Smooth muscle cell (in vitro differentiated cells): ENCODE measurements at regions not wholly inside any gene's neighbourhood (a gene's known extent, or its start where the extent isn't known, plus 50 kb on each side); places are given as distances from the start of the nearest gene placed in this dataset.

ENCODE experiments used
- DNase-seq: peaks from one replicate; lab custom pipeline; 2025; ENCODE audit not compliant: unreplicated experiment; lab: John Stamatoyannopoulos, UW
- H2AFZ ChIP-seq: fragments of 200-600 bp; sonication (generic); 2 replicates; pipeline ENCODE4 v1.6.0; 2016; ENCODE audit warnings: antibody characterized with exemption, low read depth, mild to moderate bottlenecking
- H3F3A ChIP-seq: fragments of 200-600 bp; sonication (generic); 2 replicates; pipeline ENCODE4 v1.6.0; 2017; ENCODE audit warnings: antibody characterized with exemption, low read depth
- H3K27ac ChIP-seq: fragments of 200-600 bp; sonication (generic); 2 replicates; pipeline ENCODE4 v1.5.1; 2016; ENCODE audit warnings: low read depth, mild to moderate bottlenecking
- H3K27me3 ChIP-seq: fragments of 200-600 bp; sonication (generic); 2 replicates; pipeline ENCODE4 v1.6.1; 2016; ENCODE audit warnings: low read depth, mild to moderate bottlenecking
- H3K36me3 ChIP-seq: fragments of 200-600 bp; sonication (generic); 2 replicates; pipeline ENCODE4 v1.5.1; 2016; ENCODE audit warnings: low read depth
- H3K4me1 ChIP-seq: fragments of 200-600 bp; sonication (generic); 2 replicates; pipeline ENCODE4 v1.5.1; 2016; ENCODE audit warnings: low read depth
- H3K4me2 ChIP-seq: fragments of 200-600 bp; sonication (generic); 2 replicates; pipeline ENCODE4 v1.6.0; 2016; ENCODE audit warnings: mild to moderate bottlenecking
- H3K4me3 ChIP-seq: fragments of 200-600 bp; sonication (generic); 2 replicates; pipeline ENCODE4 v1.5.1; 2016; ENCODE audit warnings: mild to moderate bottlenecking
- H3K79me2 ChIP-seq: fragments of 200-600 bp; sonication (generic); 2 replicates; pipeline ENCODE4 v1.6.0; 2016; ENCODE audit warnings: low read depth, mild to moderate bottlenecking
- H3K9ac ChIP-seq: fragments of 200-600 bp; sonication (generic); 2 replicates; pipeline ENCODE4 v1.6.0; 2016; ENCODE audit warnings: low read depth
- H3K9me3 ChIP-seq: fragments of 200-600 bp; sonication (generic); replicated peaks from 2 replicates; pipeline ENCODE4 v1.5.1; 2016; ENCODE audit warnings: low read depth
- H4K20me1 ChIP-seq: fragments of 200-600 bp; sonication (generic); 2 replicates; pipeline ENCODE4 v1.6.0; 2016; ENCODE audit warnings: low read depth
- CTCF ChIP-seq: fragments of 200-600 bp; sonication (generic); IDR thresholded peaks from 2 replicates; pipeline ENCODE4 v1.5.1; 2017; ENCODE audit warnings: borderline replicate concordance, mild to moderate bottlenecking, antibody characterized with exemption; ENCODE audit not compliant: insufficient read depth, poor library complexity, severe bottlenecking
- WGBS: methylation state at CpG from one replicate; pipeline ENCODE4 v1.1.7; 2016; ENCODE audit warnings: low lambda C conversion rate; 5-methylcytosine and 5-hydroxymethylcytosine counted together

- Histone ChIP-seq H3K79me2 (no peaks in the 10 kb centered on the region), H3F3A (no peaks in the 10 kb centered on the region), H4K20me1 (no peaks in the 10 kb centered on the region), H3K9me3 (no peaks in the 10 kb centered on the region), H2AFZ (no peak overlapping the region), H3K27me3 (no peaks in the 10 kb centered on the region), H3K4me3 (no peak overlapping the region), H3K4me1 (no peaks in the 10 kb centered on the region), H3K4me2 (no peak overlapping the region), H3K27ac (no peak overlapping the region), H3K9ac (no peak overlapping the region), H3K36me3 (no peaks in the 10 kb centered on the region)
- no peak for TF ChIP-seq CTCF
- no peak for DNase-seq
- 67% methylated on average over 3 of the region's 3 CpGs for WGBS
Observed at GRCh38 chr13:67860315-67860714, 630.2 kb upstream of the PCDH9 start.

GRCh38 chr13:67859904-67860303, 629.8 kb upstream of the PCDH9 start:
- DNase-seq, result no peak
- Histone ChIP-seq H2AFZ (no peak overlapping the region), H3K4me1 (no peaks in the 10 kb centered on the region), H3K36me3 (no peaks in the 10 kb centered on the region), H3K79me2 (no peaks in the 10 kb centered on the region), H3K4me3 (no peak overlapping the region), H3K4me2 (no peak overlapping the region), H3K27ac (no peak overlapping the region), H3K27me3 (no peaks in the 10 kb centered on the region), H4K20me1 (no peaks in the 10 kb centered on the region), H3K9me3 (no peaks in the 10 kb centered on the region), H3K9ac (no peak overlapping the region), H3F3A (no peaks in the 10 kb centered on the region)
- 93% methylated on average over 3 of the region's 3 CpGs for WGBS
- TF ChIP-seq CTCF, result no peak

GRCh38 chr13:67857581-67858310, 627.6 kb upstream of the PCDH9 start:
- H3K79me2 ChIP-seq, result no peaks in the 10 kb centered on the region
- no peaks in the 10 kb centered on the region for H3K4me1 ChIP-seq
- no peak overlapping the region for H3K4me2 ChIP-seq
- H3K36me3 ChIP-seq, result no peaks in the 10 kb centered on the region
- no peaks in the 10 kb centered on the region for H3K9me3 ChIP-seq
- H3K27me3 ChIP-seq, result no peaks in the 10 kb centered on the region
- no peak overlapping the region for H3K27ac ChIP-seq
- H3F3A ChIP-seq, result no peaks in the 10 kb centered on the region
- no peak for TF ChIP-seq CTCF
- DNase-seq, result no peak
- H3K4me3 ChIP-seq, result no peak overlapping the region
- no peaks in the 10 kb centered on the region for H4K20me1 ChIP-seq
- WGBS, result 93% methylated on average over 16 of the region's 16 CpGs
- no peak overlapping the region for H3K9ac ChIP-seq
- no peak overlapping the region for H2AFZ ChIP-seq

GRCh38 chr13:67856955-67857354, 626.8 kb upstream of the PCDH9 start:
- Histone ChIP-seq H3K4me3 (no peak overlapping the region), H3K79me2 (no peaks in the 10 kb centered on the region), H3F3A (no peaks in the 10 kb centered on the region), H3K4me1 (no peaks in the 10 kb centered on the region), H3K9ac (no peak overlapping the region), H3K27ac (no peak overlapping the region), H3K4me2 (no peak overlapping the region), H4K20me1 (no peaks in the 10 kb centered on the region), H3K9me3 (no peaks in the 10 kb centered on the region), H2AFZ (no peak overlapping the region), H3K27me3 (no peaks in the 10 kb centered on the region), H3K36me3 (no peaks in the 10 kb centered on the region)
- no peak for DNase-seq
- TF ChIP-seq CTCF, result no peak
